Colonic mucosa (tissue), 4 donors: ENCODE measurements at regions not wholly inside any gene's neighbourhood (a gene's known extent, or its start where the extent isn't known, plus 50 kb on each side); places are given as distances from the start of the nearest gene placed in this dataset.
"Not testable (repeated sequence)": the region's sequence is repeated elsewhere in the genome, so short reads cannot be mapped to it uniquely, and the experiment has no call there.

Experiments
- DNase-seq: peaks from one replicate; pipeline ENCODE4 v3.0.0-alpha.2; 2020
- H3K27ac ChIP-seq: fragments of 200-600 bp; one replicate; pipeline ENCODE4 v1.8.0; 2021
- H3K27me3 ChIP-seq: fragments of 200-600 bp; one replicate; pipeline ENCODE4 v1.8.0; 2021
- H3K36me3 ChIP-seq: fragments of 200-600 bp; one replicate; pipeline ENCODE4 v1.8.0; 2021
- H3K4me1 ChIP-seq: fragments of 200-600 bp; one replicate; pipeline ENCODE4 v1.8.0; 2021; ENCODE audit warnings: mild to moderate bottlenecking
- H3K4me3 ChIP-seq: fragments of 200-600 bp; one replicate; pipeline ENCODE4 v1.8.0; 2021
- H3K9ac ChIP-seq, 2 donors: one replicate each; pipeline ENCODE4 v1.7.0; 2013; ENCODE audit warnings: control low read depth in 2 of 2, low read depth in 2 of 2, low read length in 2 of 2
- H3K9me3 ChIP-seq: fragments of 200-600 bp; one replicate; pipeline ENCODE4 v1.8.0; 2021
- intact Hi-C: fragments of 100-400 bp; cut with DNase I; formaldehyde crosslinking; loops from one replicate; pipeline ENCODE4 v1.14.1; 2022
- TF ChIP-seq, protein P1 (sequence below): fragments of 200-600 bp; IDR thresholded peaks from one replicate; pipeline ENCODE4 v1.8.0; 2022; ENCODE audit warnings: antibody characterized with exemption, mild to moderate bottlenecking
- donor health status: healthy.
- donor health status: DM: no; HTN: no; CAD: no.
- donor health status: DM: no; HTN: no; CAD: no.

DNA sequence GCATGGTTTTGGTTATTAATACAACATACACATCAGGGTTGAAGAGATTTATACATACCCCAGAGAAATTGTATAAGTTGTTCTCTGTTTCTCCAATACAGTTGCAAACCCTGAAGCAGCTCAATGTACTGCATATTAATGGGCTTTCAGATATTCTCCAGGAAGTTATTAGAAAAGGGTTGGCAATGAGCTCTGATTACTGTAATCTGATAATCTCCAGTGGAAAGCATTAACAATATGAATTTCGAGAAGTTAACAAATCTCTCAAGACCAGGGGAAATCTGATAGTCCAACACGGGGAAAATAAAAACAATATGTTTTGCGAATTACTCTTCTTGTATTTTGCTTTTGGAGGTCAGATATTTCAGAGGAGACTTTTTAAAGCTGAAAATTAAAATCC lies 950.1 kb downstream of the TBL1XR1 start:
- H3K36me3 ChIP-seq, result no peaks in the 10 kb centered on the region
- H3K4me3 ChIP-seq, result no peak overlapping the region
- no peak overlapping the region for H3K27ac ChIP-seq
- H3K4me1 ChIP-seq, result no peaks in the 10 kb centered on the region
- no peak overlapping the region for H3K9ac ChIP-seq
- no peak for DNase-seq
- TF ChIP-seq, protein P1, sequence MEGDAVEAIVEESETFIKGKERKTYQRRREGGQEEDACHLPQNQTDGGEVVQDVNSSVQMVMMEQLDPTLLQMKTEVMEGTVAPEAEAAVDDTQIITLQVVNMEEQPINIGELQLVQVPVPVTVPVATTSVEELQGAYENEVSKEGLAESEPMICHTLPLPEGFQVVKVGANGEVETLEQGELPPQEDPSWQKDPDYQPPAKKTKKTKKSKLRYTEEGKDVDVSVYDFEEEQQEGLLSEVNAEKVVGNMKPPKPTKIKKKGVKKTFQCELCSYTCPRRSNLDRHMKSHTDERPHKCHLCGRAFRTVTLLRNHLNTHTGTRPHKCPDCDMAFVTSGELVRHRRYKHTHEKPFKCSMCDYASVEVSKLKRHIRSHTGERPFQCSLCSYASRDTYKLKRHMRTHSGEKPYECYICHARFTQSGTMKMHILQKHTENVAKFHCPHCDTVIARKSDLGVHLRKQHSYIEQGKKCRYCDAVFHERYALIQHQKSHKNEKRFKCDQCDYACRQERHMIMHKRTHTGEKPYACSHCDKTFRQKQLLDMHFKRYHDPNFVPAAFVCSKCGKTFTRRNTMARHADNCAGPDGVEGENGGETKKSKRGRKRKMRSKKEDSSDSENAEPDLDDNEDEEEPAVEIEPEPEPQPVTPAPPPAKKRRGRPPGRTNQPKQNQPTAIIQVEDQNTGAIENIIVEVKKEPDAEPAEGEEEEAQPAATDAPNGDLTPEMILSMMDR, result no peak
- intact Hi-C loops, result no loop called here
- no peaks in the 10 kb centered on the region for H3K9me3 ChIP-seq
- no peaks in the 10 kb centered on the region for H3K27me3 ChIP-seq

DNA sequence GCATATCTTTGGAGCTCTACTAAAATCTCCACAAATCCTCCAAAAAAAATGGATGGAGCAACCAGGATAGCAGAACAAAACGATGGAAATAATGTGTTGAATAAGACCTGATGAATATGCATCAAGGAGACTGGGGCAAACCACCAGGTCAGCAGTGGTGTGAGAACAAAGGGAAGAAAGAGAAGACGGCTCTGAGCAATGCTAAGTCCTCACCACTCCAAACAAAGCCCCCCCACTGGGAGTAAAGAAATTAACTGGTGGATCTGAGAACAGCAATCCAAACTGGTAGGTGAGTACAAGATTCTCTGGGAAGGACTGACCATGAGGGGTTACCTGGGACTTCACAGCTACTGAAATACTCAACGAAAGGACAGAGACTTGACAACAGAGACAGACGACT lies 977.3 kb downstream of the TBL1XR1 start:
- intact Hi-C loops, result no loop called here
- DNase-seq, result no peak
- Histone ChIP-seq H3K9me3 (no peaks in the 10 kb centered on the region), H3K4me1 (no peaks in the 10 kb centered on the region), H3K36me3 (no peaks in the 10 kb centered on the region), H3K27me3 (no peaks in the 10 kb centered on the region), H3K27ac (no peak overlapping the region), H3K4me3 (no peak overlapping the region), H3K9ac (no peak overlapping the region)
- TF ChIP-seq, protein P1, result no peak

DNA sequence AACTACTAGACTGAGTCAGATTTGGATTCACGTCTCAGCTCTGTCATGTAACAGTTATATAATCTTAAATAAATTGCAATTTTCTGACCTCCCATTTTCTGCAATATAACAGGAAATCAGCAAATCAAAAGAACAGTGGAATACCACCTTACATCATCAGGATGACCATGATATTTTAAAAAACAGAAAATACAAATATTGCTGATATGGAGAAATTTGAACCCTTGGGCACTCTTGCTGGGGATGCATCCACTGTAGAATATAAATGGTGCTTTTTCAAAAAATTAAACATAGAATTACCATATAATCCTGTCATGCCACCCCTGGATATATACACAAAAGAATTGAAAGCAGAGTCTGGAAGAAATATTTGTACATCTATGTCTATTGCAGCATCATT lies 982.5 kb downstream of the TBL1XR1 start:
- TF ChIP-seq, protein P1, result no peak
- no peak for DNase-seq
- H3K36me3 ChIP-seq, result no peaks in the 10 kb centered on the region
- H3K4me1 ChIP-seq, result no peaks in the 10 kb centered on the region
- H3K9ac ChIP-seq, result no peak overlapping the region
- H3K27me3 ChIP-seq, result no peaks in the 10 kb centered on the region
- no peak overlapping the region for H3K4me3 ChIP-seq
- H3K9me3 ChIP-seq, result no peaks in the 10 kb centered on the region
- intact Hi-C loops, result no loop called here
- H3K27ac ChIP-seq, result no peak overlapping the region

DNA sequence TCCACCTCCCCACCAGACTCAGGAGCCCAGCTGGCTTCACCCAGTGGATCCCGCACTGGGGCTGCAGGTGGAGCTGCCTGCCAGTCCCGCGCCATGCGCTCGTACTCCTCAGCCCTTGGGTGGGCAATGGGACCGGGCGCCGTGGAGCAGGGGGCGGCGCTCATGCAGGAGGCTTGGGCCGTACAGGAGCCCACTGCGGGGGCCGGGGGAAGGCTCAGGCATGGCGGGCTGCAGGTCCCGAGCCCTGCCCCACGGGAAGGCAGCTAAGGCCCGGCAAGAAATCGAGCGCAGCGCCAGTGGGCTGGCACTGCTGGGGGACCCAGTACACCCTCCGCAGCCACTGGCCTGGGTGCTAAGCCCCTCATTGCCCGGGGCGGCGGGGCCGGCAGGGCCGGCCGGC lies 984.0 kb downstream of the TBL1XR1 start:
- H3K9me3 ChIP-seq, H3K27me3 ChIP-seq, DNase-seq, H3K4me3 ChIP-seq, H3K36me3 ChIP-seq, intact Hi-C loops, H3K27ac ChIP-seq, H3K4me1 ChIP-seq, H3K9ac ChIP-seq: not testable (repeated sequence)

DNA sequence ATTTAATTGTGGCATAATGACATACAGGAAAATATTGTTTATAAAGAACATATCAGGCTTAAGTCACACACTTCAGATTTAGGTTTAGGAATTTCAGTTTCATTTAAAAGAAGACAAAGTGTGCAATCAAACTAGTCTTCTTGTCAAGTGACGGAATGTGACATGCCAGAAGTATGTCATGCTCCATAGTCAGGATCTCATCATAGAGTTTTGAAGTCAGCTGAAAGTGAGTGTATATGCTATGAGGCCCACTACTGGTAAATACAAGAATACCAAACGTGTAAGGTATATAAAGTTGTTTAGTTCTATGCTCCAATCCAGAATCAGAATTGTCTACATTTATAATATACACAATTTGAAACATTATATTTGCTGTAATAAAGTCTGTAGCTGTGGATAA lies 988.4 kb downstream of the TBL1XR1 start:
- TF ChIP-seq, protein P1, result no peak
- H3K9ac ChIP-seq, result no peak overlapping the region
- H3K27ac ChIP-seq, result no peak overlapping the region
- H3K36me3 ChIP-seq, result no peaks in the 10 kb centered on the region
- no peak for DNase-seq
- no peak overlapping the region for H3K4me3 ChIP-seq
- intact Hi-C loops, result no loop called here
- H3K4me1 ChIP-seq, result no peaks in the 10 kb centered on the region
- no peaks in the 10 kb centered on the region for H3K27me3 ChIP-seq
- H3K9me3 ChIP-seq, result no peaks in the 10 kb centered on the region

DNA sequence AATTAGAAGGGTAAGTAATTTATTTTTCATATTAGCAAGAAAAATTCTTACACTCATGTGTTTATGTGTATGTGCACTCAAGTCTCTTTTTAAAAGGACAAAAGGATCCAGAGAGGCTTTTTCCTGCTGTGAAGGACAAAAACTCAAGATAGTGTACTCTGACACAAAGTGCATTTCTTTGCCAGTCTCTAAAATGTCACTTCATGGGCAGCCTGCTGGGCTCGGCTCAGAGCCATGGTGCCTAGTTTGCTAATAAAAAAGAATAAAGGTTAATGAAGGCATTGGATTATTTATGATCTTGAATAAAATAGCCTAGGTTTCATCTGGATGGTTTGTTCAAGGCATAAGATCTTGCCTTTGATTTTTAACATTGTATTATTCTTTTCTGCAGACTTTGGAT lies 989.0 kb downstream of the TBL1XR1 start:
- H3K9me3 ChIP-seq, result no peaks in the 10 kb centered on the region
- H3K4me3 ChIP-seq, result no peak overlapping the region
- H3K36me3 ChIP-seq, result no peaks in the 10 kb centered on the region
- intact Hi-C loops, result no loop called here
- TF ChIP-seq, protein P1, result no peak
- no peak overlapping the region for H3K9ac ChIP-seq
- no peaks in the 10 kb centered on the region for H3K4me1 ChIP-seq
- no peak for DNase-seq
- H3K27me3 ChIP-seq, result no peaks in the 10 kb centered on the region
- H3K27ac ChIP-seq, result no peak overlapping the region
